HG03460 (cell line): ENCODE measurements at regions not wholly inside any gene's neighbourhood (a gene's known extent, or its start where the extent isn't known, plus 50 kb on each side); places are given as distances from the start of the nearest gene placed in this dataset.

Experiments
- ATAC-seq: cut with Tn5 transposase; IDR thresholded peaks from one replicate; pipeline ENCODE4 v1.9.1; 2021; ENCODE audit not compliant: unreplicated experiment

GRCh38 chr14:62006116-62006731 lies 244.0 kb downstream of the SNAPC1 start:
- no peak for ATAC-seq

GRCh38 chr14:62015243-62015642 lies 253.0 kb downstream of the SNAPC1 start:
- ATAC-seq: no peak

DNA sequence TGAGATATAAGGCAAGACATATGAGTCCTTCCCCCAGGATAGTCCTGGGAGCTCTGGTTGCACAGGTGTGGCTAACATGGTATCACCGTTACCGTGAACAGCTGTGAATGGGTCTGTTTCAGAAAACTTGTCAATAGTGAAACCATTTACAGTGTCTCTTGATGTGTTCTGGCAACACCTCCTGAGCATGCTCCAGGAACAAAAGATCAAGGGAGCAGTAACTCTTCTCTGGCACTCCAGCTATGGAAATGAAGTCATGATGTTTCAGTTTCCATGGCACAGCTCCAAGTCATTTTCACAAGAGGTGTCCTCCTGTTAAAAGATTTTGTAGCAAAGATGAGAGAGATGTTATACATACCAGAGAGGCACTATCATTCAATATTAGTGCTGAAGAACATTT lies 253.7 kb downstream of the SNAPC1 start:
- no peak for ATAC-seq

- ATAC-seq: no peak
These were observed 255.5 kb downstream of the SNAPC1 start for GRCh38 chr14:62017651-62018230.

DNA sequence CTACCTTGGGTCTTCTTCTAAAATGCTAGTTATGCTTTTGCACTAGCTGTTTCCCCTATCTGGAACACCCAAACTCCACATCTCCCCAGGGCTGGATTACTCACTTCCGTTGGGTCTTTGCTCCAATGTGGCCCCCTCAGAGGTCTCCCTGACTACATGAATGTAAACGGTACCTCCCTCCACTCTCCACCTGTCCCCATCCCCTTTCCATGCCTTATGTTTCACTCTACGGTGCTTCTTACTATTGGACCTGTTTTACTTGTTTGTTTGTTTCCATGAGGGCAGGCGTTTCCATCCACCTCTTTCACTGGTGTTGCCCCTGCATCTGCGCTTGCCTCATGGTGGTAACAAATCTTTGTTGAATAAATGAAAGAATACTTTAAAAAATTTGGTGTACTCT lies 256.4 kb downstream of the SNAPC1 start:
- ATAC-seq: no peak

DNA sequence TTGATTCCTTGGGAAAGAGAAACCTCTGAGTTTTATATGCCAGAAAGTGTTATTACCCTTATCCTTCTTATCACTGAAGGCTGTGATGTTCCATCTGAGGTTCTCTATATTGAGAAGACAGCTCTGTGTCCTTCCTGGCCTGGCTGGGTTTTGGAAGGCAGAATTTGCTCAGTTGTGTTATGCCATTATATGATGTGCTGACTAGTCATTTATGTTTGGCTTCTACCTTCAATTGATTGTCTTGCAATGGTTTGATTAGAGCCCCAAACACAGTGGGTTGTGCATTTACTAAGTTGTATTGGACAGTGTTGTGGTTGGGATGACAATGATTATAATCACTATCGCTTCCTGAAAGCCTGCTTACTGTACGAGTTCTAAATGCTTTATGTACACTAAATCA lies 265.7 kb downstream of the SNAPC1 start:
- ATAC-seq: no peak

GRCh38 chr14:62029569-62029924 lies 267.3 kb downstream of the SNAPC1 start:
- ATAC-seq: no peak

GRCh38 chr14:62030387-62030786 lies 268.2 kb downstream of the SNAPC1 start:
- ATAC-seq: no peak

DNA sequence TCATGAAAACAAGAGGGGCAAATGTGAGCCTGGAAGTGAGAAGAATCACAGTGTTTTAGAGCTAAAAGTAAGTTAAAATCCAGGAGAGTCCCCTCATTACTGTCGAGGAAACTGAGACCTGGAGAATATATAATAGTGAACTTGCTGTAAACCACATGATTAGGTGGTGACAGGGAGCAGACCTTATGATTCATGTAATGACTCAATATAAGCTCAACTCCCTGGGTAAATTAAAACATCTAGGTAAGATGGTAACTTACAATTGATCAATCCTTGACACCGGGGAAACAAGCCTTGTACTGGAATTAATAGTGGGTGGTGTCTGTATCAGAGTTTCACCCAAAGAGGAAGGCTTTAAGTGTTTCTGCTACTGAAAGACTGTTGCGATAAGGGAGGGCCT lies 269.3 kb downstream of the SNAPC1 start:
- no peak for ATAC-seq

DNA sequence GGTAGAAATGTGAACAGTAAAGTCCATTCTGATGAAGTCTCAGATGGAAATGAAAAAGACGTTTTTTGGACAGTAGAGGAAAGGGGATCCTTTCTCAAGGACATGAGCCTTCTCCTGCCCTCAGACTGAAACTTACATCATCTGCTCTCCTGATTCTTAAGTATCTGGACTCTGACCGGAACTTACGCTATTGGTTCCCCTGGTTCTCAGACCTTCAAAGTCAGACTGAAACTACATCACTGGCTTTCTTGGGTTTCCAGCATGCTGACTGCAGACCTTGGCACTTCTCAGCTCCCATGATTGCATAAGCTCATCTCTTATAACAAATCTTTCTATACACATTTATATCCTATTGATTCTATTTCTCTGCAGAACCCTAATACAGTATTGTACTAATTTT lies 291.0 kb downstream of the SNAPC1 start:
- ATAC-seq: no peak

DNA sequence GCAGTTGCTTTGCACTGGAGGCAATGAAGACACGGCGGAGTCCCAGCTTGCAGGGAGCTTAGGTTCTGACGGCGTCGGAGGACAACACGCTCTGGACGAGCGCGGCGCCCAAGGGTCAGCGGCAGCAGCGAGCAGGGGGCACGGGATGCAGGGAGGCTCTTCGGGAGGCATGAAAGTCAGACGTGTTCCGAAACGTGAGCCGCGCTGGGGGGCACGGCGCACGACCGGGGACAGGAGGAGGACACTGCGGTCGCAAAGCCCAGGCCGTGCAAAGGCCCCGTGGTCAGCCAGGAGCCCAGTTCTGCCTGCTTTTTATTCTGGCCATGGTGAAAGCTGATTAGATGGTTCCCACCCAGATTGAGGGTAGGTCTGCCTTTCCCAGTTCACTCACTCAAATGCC lies 294.6 kb downstream of the SNAPC1 start:
- no peak for ATAC-seq

GRCh38 chr14:62062645-62063044 lies 300.4 kb downstream of the SNAPC1 start:
- ATAC-seq: no peak

GRCh38 chr14:62064751-62065323 lies 302.6 kb downstream of the SNAPC1 start:
- ATAC-seq: no peak

GRCh38 chr14:62066304-62066703 lies 304.1 kb downstream of the SNAPC1 start:
- no peak for ATAC-seq

- no peak for ATAC-seq
These were observed 308.8 kb downstream of the SNAPC1 start for GRCh38 chr14:62071039-62071438.

- no peak for ATAC-seq
These were observed 314.1 kb downstream of the SNAPC1 start for GRCh38 chr14:62076368-62076767.

DNA sequence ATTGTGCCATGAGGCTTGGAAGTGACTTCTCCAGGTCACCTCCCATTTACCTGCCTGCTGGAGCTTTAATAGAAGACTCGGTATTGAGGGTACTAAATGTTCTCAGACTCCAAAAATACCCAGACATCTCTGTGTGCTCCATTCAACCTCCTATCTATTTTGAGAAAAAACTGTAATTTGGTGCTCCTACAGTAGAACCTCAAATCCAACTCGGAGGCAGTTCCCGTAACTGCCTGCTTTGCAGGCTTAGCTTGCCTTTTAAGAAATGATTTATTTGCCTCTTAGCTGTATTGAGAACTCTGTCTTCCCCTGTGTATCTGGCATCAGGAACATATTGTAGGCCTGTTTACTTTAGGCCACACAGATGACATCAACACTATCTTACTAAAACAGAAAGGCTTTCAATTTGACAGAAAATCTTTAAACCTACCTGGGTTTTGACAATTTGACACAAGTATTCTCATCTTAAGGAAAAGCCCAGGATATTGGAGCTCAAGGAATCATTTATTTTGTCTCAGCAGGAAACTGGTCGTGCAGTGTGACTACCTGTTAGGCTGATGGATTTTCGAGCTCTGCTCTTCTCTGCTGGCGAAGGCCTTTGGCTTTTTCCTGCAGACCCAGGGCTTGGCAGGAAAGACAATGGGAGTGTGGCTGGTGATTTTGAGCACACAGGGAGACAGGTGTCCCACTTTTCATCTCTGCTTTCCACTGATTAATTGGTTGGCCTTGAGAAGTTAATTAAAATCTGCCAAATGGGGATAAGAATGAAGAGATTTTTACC lies 314.8 kb downstream of the SNAPC1 start:
- ATAC-seq: no peak

- ATAC-seq: no peak
These were observed 315.5 kb downstream of the SNAPC1 start for GRCh38 chr14:62077676-62078261.

GRCh38 chr14:62079038-62079437 lies 316.8 kb downstream of the SNAPC1 start:
- ATAC-seq: peak; percentile 36

DNA sequence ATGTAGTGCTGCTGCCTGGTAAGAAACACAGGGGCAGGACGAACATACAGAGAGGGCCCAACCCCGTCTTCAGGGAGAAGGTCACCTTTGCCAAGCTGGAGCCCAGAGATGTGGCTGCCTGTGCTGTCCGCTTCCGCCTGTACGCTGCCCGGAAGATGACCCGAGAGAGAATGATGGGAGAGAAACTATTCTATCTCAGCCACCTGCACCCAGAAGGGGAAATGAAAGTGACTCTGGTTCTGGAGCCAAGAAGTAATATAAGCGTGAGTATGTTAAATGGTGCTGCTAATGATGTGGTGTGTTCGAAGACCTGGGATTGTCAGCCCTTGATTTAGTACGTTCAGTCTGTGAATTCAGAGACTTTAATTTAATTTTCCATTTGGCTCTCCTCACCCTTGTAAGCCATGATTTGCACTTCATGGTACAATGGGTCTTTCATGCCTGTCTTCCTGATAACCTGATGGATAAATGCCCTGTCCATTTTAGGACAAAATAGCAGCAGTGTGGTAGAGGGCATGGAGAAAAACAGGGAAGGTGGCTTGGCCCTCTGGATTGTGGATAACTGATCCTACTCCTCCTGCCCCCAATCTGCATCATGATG lies 318.9 kb downstream of the SNAPC1 start:
- ATAC-seq: peak; percentile 95

DNA sequence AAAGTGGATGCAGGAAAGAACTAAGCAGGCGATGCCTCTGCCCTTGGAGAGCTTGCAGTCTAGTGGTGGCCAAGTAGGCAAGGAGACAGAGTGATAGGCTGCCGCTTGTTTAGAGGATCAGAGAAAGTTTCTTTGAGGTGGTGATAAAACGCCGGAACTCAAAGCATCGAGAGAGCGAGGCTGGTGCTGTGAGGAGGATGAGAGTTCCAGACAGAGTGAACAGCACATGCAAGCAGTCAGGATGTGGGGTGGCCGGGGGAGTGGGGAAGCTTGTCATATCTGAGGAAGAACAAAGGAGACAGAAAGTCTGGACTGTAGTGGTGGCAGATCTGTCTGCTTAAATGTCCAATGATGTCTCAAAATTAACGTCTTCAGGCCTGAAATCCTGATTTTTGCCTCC lies 319.7 kb downstream of the SNAPC1 start:
- ATAC-seq: no peak
